ENCODE measurements at regions not wholly inside any gene's neighbourhood (a gene's known extent, or its start where the extent isn't known, plus 50 kb on each side); places are given as distances from the start of the nearest gene placed in this dataset.

- 81 to 93% (median 87%) methylated on average over 3 of the region's 3 CpGs for WGBS, 3 donors
- intact Hi-C loops (cut with DNase I): no loop called here
Measured at GRCh38 chr16:79920685-79921084, 320.1 kb upstream of the MAF start.

GRCh38 chr16:79918916-79919315 is 318.4 kb upstream of the MAF start:
- Histone ChIP-seq H3K9me3 (no peaks in the 10 kb centered on the region), H3K4me3 (no peak overlapping the region), H3K4me1 (no peaks in the 10 kb centered on the region), H3K36me3 (ENCODE audit: insufficient read depth in 1 of 2, low read depth in 1 of 2) (no peaks in the 10 kb centered on the region), H3K27me3 (ENCODE audit: insufficient read depth in 3 of 3, low read length in 2 of 3) (no peaks in the 10 kb centered on the region), H3K27ac (no peak overlapping the region)
- no peak for TF ChIP-seq CTCF (IDR thresholded peaks at IDR 0.05)
- no peak for DNase-seq
- intact Hi-C loops (cut with DNase I): loop anchor here in 1 of 2 donors (5.0 kb wide), 1 partner anchor 203 kb away; no protein-coding TSS in a partner anchor
- WGBS, 3 donors: 75 to 84% (median 84%) methylated on average over 3 of the region's 3 CpGs
- ATAC-seq: no peak

More at GRCh38 chr16:79920685-79921084, 320.1 kb upstream of the MAF start:
- no peak for TF ChIP-seq CTCF (IDR thresholded peaks at IDR 0.05)
- Histone ChIP-seq H3K36me3 (ENCODE audit: insufficient read depth in 1 of 2, low read depth in 1 of 2) (no peaks in the 10 kb centered on the region), H3K4me3 (no peak overlapping the region), H3K27ac (no peak overlapping the region), H3K27me3 (ENCODE audit: insufficient read depth in 3 of 3, low read length in 2 of 3) (no peaks in the 10 kb centered on the region), H3K4me1 (no peaks in the 10 kb centered on the region), H3K9me3 (no peaks in the 10 kb centered on the region)
- no peak for ATAC-seq
- DNase-seq: no peak

GRCh38 chr16:79915761-79916160 is 315.2 kb upstream of the MAF start:
- Histone ChIP-seq H3K9me3 (no peaks in the 10 kb centered on the region), H3K36me3 (ENCODE audit: insufficient read depth in 1 of 2, low read depth in 1 of 2) (no peaks in the 10 kb centered on the region), H3K4me3 (no peak overlapping the region), H3K27ac (no peak overlapping the region), H3K27me3 (ENCODE audit: insufficient read depth in 3 of 3, low read length in 2 of 3) (no peaks in the 10 kb centered on the region), H3K4me1 (no peaks in the 10 kb centered on the region)
- intact Hi-C loops (cut with DNase I): loop anchor here in 1 of 2 donors (5.0 kb wide), 1 partner anchor 207 kb away; no protein-coding TSS in a partner anchor
- DNase-seq (no peak), ATAC-seq (no peak)
- no peak for TF ChIP-seq CTCF (IDR thresholded peaks at IDR 0.05)

GRCh38 chr16:79914961-79915720 is 314.6 kb upstream of the MAF start:
- no peaks in the 10 kb centered on the region for H3K27me3 ChIP-seq (ENCODE audit: insufficient read depth in 3 of 3, low read length in 2 of 3)
- intact Hi-C loops (cut with DNase I): loop anchor here in 1 of 2 donors (5.0 kb wide), 1 partner anchor 207 kb away; no protein-coding TSS in a partner anchor

More at GRCh38 chr16:79914961-79915720, 314.6 kb upstream of the MAF start:
- Histone ChIP-seq H3K4me3 (no peak overlapping the region), H3K9me3 (no peaks in the 10 kb centered on the region), H3K27ac (no peak overlapping the region), H3K36me3 (ENCODE audit: insufficient read depth in 1 of 2, low read depth in 1 of 2) (no peaks in the 10 kb centered on the region), H3K4me1 (no peaks in the 10 kb centered on the region)
- 72 to 83% (median 80%) methylated on average over 5 of the region's 5 CpGs for WGBS, 3 donors
- ATAC-seq: no peak
- DNase-seq: no peak
- TF ChIP-seq CTCF (IDR thresholded peaks at IDR 0.05): no peak
